C4-2B (cell line): ENCODE measurements at regions not wholly inside any gene's neighbourhood (a gene's known extent, or its start where the extent isn't known, plus 50 kb on each side); places are given as distances from the start of the nearest gene placed in this dataset.

ENCODE experiments used
- ZFX ChIP-seq: fragments of 450-650 bp; IDR thresholded peaks from 2 replicates; pipeline ENCODE4 v1.6.1; 2017
- TF ChIP-seq, protein P1 (sequence below): fragments of 450-650 bp; conservative IDR thresholded peaks from 2 replicates; pipeline ENCODE4 v1.5.1; 2017; ENCODE audit warnings: mild to moderate bottlenecking

DNA sequence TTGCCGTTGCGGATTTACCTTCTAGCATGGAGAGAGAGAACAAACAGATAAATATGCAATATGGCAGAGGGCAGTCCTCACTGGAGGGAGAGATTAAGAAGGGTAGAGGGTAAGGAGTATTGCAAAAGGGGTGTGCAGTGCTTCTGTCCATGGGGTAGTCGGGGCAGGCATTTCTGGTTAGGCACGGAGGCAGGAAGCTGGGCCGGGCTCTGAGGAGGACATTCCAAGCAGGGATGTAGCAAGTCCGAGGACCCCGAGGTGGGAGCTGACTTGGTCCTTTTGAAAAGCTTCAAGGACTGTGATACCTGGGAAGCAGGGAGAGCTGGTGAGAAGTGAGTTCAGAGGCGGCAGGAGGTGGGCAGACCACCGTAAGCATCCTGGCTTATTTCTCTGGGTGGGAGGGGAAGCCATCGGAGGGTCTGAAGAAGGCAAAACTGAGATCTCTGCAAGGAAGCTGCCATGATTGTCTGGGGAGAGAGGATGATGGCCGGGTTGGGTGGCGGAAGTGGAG, 214.9 kb downstream of the FGF9 start:
- TF ChIP-seq, protein P1, sequence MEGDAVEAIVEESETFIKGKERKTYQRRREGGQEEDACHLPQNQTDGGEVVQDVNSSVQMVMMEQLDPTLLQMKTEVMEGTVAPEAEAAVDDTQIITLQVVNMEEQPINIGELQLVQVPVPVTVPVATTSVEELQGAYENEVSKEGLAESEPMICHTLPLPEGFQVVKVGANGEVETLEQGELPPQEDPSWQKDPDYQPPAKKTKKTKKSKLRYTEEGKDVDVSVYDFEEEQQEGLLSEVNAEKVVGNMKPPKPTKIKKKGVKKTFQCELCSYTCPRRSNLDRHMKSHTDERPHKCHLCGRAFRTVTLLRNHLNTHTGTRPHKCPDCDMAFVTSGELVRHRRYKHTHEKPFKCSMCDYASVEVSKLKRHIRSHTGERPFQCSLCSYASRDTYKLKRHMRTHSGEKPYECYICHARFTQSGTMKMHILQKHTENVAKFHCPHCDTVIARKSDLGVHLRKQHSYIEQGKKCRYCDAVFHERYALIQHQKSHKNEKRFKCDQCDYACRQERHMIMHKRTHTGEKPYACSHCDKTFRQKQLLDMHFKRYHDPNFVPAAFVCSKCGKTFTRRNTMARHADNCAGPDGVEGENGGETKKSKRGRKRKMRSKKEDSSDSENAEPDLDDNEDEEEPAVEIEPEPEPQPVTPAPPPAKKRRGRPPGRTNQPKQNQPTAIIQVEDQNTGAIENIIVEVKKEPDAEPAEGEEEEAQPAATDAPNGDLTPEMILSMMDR = no peak
- no peak for TF ChIP-seq ZFX
